Activated CD8-positive, alpha-beta memory T cell treated with anti-CD3 and anti-CD28 coated beads for 24 hours (primary cell): ENCODE measurements at regions not wholly inside any gene's neighbourhood (a gene's known extent, or its start where the extent isn't known, plus 50 kb on each side); places are given as distances from the start of the nearest gene placed in this dataset.
"Not testable (repeated sequence)": the region's sequence is repeated elsewhere in the genome, so short reads cannot be mapped to it uniquely, and the experiment has no call there.

Experiments used
- DNase-seq: peaks from one replicate; pipeline ENCODE4 v3.0.0-alpha.2; 2020

GRCh38 chr7:32816409-32816948 is 75.1 kb downstream of the KBTBD2 start:
- not testable (repeated sequence) for DNase-seq

GRCh38 chr7:32814779-32815178 is 76.8 kb downstream of the KBTBD2 start:
- not testable (repeated sequence) for DNase-seq

- no peak for DNase-seq
These were observed 81.7 kb downstream of the KBTBD2 start for GRCh38 chr7:32809871-32810270.

GRCh38 chr7:32809347-32809746 is 82.2 kb downstream of the KBTBD2 start:
- no peak for DNase-seq

- DNase-seq: no peak
These were observed 88.0 kb downstream of the KBTBD2 start for GRCh38 chr7:32803406-32804141.

GRCh38 chr7:32802305-32802910 is 89.2 kb downstream of the KBTBD2 start:
- DNase-seq: no peak

- DNase-seq: not testable (repeated sequence)
These were observed 98.5 kb downstream of the KBTBD2 start for GRCh38 chr7:32793053-32793452.

GRCh38 chr7:32790766-32791430 is 100.7 kb downstream of the KBTBD2 start:
- not testable (repeated sequence) for DNase-seq

- DNase-seq: not testable (repeated sequence)
These were observed 102.3 kb downstream of the KBTBD2 start for GRCh38 chr7:32789266-32789665.

GRCh38 chr7:32788174-32788573 is 103.4 kb downstream of the KBTBD2 start:
- not testable (repeated sequence) for DNase-seq

GRCh38 chr7:32785365-32785944 is 106.1 kb downstream of the KBTBD2 start:
- DNase-seq: not testable (repeated sequence)

GRCh38 chr7:32779895-32780294 is 111.7 kb downstream of the KBTBD2 start:
- not testable (repeated sequence) for DNase-seq

GRCh38 chr7:32779167-32779566 is 112.4 kb downstream of the KBTBD2 start:
- no peak for DNase-seq

- not testable (repeated sequence) for DNase-seq
These were observed 114.4 kb downstream of the KBTBD2 start for GRCh38 chr7:32777041-32777666.

GRCh38 chr7:32776318-32776717 is 115.2 kb downstream of the KBTBD2 start:
- DNase-seq: not testable (repeated sequence)

GRCh38 chr7:32775809-32776208 is 115.8 kb downstream of the KBTBD2 start:
- not testable (repeated sequence) for DNase-seq

GRCh38 chr7:32774541-32774951 is 117.0 kb downstream of the KBTBD2 start:
- DNase-seq: no peak

- DNase-seq: not testable (repeated sequence)
These were observed 122.6 kb downstream of the KBTBD2 start for GRCh38 chr7:32768866-32769510.

GRCh38 chr7:32768338-32768737 is 123.2 kb downstream of the KBTBD2 start:
- not testable (repeated sequence) for DNase-seq

- not testable (repeated sequence) for DNase-seq
These were observed 125.8 kb downstream of the KBTBD2 start for GRCh38 chr7:32765649-32766251.

- DNase-seq: no peak
These were observed 126.4 kb downstream of the KBTBD2 start for GRCh38 chr7:32765185-32765584.

- no peak for DNase-seq
These were observed 128.7 kb downstream of the KBTBD2 start for GRCh38 chr7:32762925-32763293.
